GM23338 (cell line): ENCODE measurements at regions not wholly inside any gene's neighbourhood (a gene's known extent, or its start where the extent isn't known, plus 50 kb on each side); places are given as distances from the start of the nearest gene placed in this dataset.
"Not testable (repeated sequence)": the region's sequence is repeated elsewhere in the genome, so short reads cannot be mapped to it uniquely, and the experiment has no call there.

Experiments used
- CTCF ChIP-seq, 2 experiments: fragments of 200-600 bp in 1 of 2; sonication (generic) in 1 of 2; conservative IDR thresholded peaks; 2 replicates each; pipeline versions ENCODE4 v1.5.1 to v1.6.1; 2016 to 2017; ENCODE audit warnings: antibody characterized with exemption in 2 of 2, low read depth in 2 of 2, mild to moderate bottlenecking in 2 of 2, moderate library complexity in 1 of 2
- EZH2 ChIP-seq: fragments of 200-600 bp; sonication (generic); IDR thresholded peaks from one replicate; pipeline ENCODE4 v1.8.0; 2017; ENCODE audit warnings: antibody characterized with exemption, mild to moderate bottlenecking, low read depth; ENCODE audit not compliant: unreplicated experiment
- JUNB ChIP-seq: IDR thresholded peaks from one replicate; pipeline ENCODE4 v1.6.1; 2016; ENCODE audit warnings: antibody characterized with exemption; ENCODE audit not compliant: unreplicated experiment
- POLR2AphosphoS5 ChIP-seq: IDR thresholded peaks from 2 replicates; pipeline ENCODE4 v1.6.1; 2016; ENCODE audit warnings: antibody characterized with exemption, low read depth
- REST ChIP-seq: IDR thresholded peaks from one replicate; pipeline ENCODE4 v1.6.1; 2018; ENCODE audit warnings: antibody characterized with exemption; ENCODE audit not compliant: unreplicated experiment
- ZNF114 ChIP-seq: fragments of 250-450 bp; sonication (Bioruptor Pico); IDR thresholded peaks from 2 replicates; pipeline ENCODE4 v1.5.0; 2020; ENCODE audit warnings: mild to moderate bottlenecking, moderate library complexity

- TF ChIP-seq REST; CTCF (conservative IDR thresholded peaks at IDR 0.05; ENCODE audit: low read depth in 2 of 2); POLR2AphosphoS5; EZH2; JUNB; ZNF114: not testable (repeated sequence)
Measured at GRCh38 chr16:29228664-29229611, 177.6 kb downstream of the NPIPB11 start.
